Adrenal gland (tissue), 9 donors: ENCODE measurements at regions not wholly inside any gene's neighbourhood (a gene's known extent, or its start where the extent isn't known, plus 50 kb on each side); places are given as distances from the start of the nearest gene placed in this dataset.

Experiments
- DNase-seq, 7 donors: peaks; one replicate each; pipeline ENCODE4 v3.0.0-alpha.2; 2019 to 2020
- H3K27ac ChIP-seq, 5 donors: fragments of 200-600 bp; sonication (generic) in 4 of 5; 1 replicate in 3 of 5; 2 replicates in 2 of 5; pipeline versions ENCODE4 v1.5.1 to v1.8.0; 2016 to 2020; ENCODE audit warnings: mild to moderate bottlenecking in 1 of 5
- H3K27me3 ChIP-seq: fragments of 200-600 bp; 2 replicates; pipeline ENCODE4 v1.8.0; 2021
- H3K36me3 ChIP-seq, 2 donors: fragments of 200-600 bp; replicated peaks in 1 of 2; 1 replicate in 1 of 2; 2 replicates in 1 of 2; pipeline versions ENCODE4 v1.5.1 to v1.8.0; 2018 to 2022
- H3K4me1 ChIP-seq, 2 donors: fragments of 200-600 bp; replicated peaks in 1 of 2; 1 replicate in 1 of 2; 2 replicates in 1 of 2; pipeline versions ENCODE4 v1.5.1 to v1.8.0; 2018 to 2021
- H3K4me3 ChIP-seq, 4 donors: fragments of 200-600 bp; sonication (generic) in 3 of 4; one replicate each; pipeline ENCODE4 v1.5.1; 2016 to 2018
- H3K9me3 ChIP-seq, 3 donors: fragments of 200-600 bp; sonication (generic) in 1 of 3; replicated peaks in 1 of 3; 1 replicate in 2 of 3; 2 replicates in 1 of 3; pipeline versions ENCODE4 v1.5.1 to v1.8.0; 2016 to 2021
- POLR2A ChIP-seq, 2 donors: fragments of 450-650 bp; IDR thresholded peaks; one replicate each; pipeline ENCODE4 v1.6.1; 2017; ENCODE audit warnings: antibody characterized with exemption in 2 of 2, mild to moderate bottlenecking in 2 of 2, moderate library complexity in 1 of 2
- WGBS, 4 donors: extraction: QIAGEN DNeasy Blood & Tissue Kit in 2 of 4; methylation state at CpG; one replicate each; pipeline versions ENCODE4 v1.1.5 to v1.1.7; 2013 to 2017; 5-methylcytosine and 5-hydroxymethylcytosine counted together
- intact Hi-C, 2 donors: fragments of 100-400 bp; cut with DNase I; formaldehyde crosslinking; loops; one replicate each; pipeline versions ENCODE4 v1.14.1 to v1.15.0; 2022 to 2023
- TF ChIP-seq, protein P1 (sequence below), 6 experiments: fragments of 450-650 bp in 4 of 6; fragments of 200-600 bp in 2 of 6; sonication (generic) in 1 of 6; IDR thresholded peaks; 1 replicate in 5 of 6; 2 replicates in 1 of 6; pipeline versions ENCODE4 v1.5.1 to v1.8.0; 2016 to 2021; ENCODE audit warnings: antibody characterized with exemption in 6 of 6, mild to moderate bottlenecking in 2 of 6, moderate library complexity in 1 of 6
- donor health status: healthy with polysubstance abuse.
- donor health status: Bipolar disorder and iron deficiency.
- donor health status: DM: yes; HTN: yes; CAD: no.
- donor health status: DM: no; HTN: no; CAD: no.
- donor health status: DM: no; HTN: no; CAD: no.

DNA sequence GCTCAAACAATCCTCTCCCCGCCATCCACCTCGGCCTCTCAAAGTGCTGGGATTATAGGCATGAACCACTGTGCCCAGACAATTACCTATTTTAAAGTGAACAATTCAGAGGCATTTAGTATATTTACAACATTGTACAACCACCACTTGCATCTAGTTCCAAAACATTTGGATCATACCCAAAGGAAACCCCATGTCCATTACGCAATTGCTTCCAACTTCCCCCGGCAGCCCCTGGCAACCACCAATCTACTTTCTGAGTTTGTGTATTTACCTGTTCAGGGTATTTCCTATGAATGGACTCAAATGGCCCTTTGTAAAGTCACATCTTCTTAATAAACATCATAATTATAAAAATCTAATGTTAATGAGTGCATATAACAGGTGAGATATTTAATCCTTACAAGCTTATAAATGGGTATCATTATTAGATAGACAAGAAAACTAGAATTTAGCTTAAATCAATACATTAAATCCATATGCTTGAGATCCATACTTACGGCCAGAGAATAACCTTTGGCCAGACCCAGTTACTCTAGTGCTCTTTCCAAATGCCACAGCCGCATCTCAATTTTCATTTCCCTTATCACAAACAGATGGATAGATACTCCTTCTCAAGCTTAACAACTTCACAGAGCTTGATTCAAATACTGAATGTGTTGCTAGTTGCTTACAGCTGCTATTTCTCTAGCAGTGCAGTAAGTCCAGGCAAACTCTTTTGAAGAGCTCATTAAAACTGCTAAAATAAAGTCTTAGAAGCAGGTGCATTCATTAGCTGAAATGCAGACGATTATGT lies 133.4 kb upstream of the MKLN1 start:
- Histone ChIP-seq H3K27me3 (no peaks in the 10 kb centered on the region), H3K4me1 (peaks cover 20 to 28% of the 10 kb centered on the region in 2 donors), H3K9me3 (no peaks in the 10 kb centered on the region), H3K27ac (no peak overlapping the region), H3K4me3 (no peak overlapping the region), H3K36me3 (no peaks in the 10 kb centered on the region)
- no peak for DNase-seq
- TF ChIP-seq, protein P1, sequence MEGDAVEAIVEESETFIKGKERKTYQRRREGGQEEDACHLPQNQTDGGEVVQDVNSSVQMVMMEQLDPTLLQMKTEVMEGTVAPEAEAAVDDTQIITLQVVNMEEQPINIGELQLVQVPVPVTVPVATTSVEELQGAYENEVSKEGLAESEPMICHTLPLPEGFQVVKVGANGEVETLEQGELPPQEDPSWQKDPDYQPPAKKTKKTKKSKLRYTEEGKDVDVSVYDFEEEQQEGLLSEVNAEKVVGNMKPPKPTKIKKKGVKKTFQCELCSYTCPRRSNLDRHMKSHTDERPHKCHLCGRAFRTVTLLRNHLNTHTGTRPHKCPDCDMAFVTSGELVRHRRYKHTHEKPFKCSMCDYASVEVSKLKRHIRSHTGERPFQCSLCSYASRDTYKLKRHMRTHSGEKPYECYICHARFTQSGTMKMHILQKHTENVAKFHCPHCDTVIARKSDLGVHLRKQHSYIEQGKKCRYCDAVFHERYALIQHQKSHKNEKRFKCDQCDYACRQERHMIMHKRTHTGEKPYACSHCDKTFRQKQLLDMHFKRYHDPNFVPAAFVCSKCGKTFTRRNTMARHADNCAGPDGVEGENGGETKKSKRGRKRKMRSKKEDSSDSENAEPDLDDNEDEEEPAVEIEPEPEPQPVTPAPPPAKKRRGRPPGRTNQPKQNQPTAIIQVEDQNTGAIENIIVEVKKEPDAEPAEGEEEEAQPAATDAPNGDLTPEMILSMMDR (IDR thresholded peaks at IDR 0.05), result no peak
- no peak for TF ChIP-seq POLR2A (IDR thresholded peaks at IDR 0.05)
- intact Hi-C loops, result no loop called here
- WGBS, 4 donors, result 75 to 81% (median 80%) methylated on average over 7 of the region's 7 CpGs

DNA sequence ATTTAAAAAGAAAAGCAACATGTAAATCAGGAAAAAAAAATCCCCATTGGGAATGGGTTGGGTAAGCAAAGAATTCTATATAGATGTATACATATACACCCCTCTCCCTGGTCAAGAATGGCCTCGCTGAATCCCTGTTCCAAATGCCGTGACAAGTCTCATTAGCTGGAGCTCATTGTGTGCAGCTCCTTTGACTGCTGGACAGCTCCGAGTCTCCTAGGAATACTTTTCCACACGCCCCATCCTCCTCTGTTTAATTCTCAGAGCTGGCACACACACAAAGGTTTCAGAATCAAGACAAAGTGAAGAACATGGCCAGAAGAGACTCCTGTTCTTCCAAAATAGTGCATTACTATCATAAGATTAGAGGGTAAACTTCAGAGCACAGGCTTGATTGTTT lies 130.9 kb upstream of the MKLN1 start:
- DNase-seq, result peak in 1 of 7 donors; percentile 37
- Histone ChIP-seq H3K27ac (no peak overlapping the region), H3K36me3 (no peaks in the 10 kb centered on the region), H3K4me3 (no peak overlapping the region), H3K27me3 (no peaks in the 10 kb centered on the region), H3K4me1 (peaks cover 0 to 4% of the 10 kb centered on the region in 2 donors), H3K9me3 (no peaks in the 10 kb centered on the region)
- TF ChIP-seq, protein P1 (IDR thresholded peaks at IDR 0.05), result no peak
- TF ChIP-seq POLR2A (IDR thresholded peaks at IDR 0.05), result no peak
- intact Hi-C loops, result no loop called here
- 34 to 55% (median 46%) methylated on average over 4 of the region's 4 CpGs for WGBS, 4 donors

DNA sequence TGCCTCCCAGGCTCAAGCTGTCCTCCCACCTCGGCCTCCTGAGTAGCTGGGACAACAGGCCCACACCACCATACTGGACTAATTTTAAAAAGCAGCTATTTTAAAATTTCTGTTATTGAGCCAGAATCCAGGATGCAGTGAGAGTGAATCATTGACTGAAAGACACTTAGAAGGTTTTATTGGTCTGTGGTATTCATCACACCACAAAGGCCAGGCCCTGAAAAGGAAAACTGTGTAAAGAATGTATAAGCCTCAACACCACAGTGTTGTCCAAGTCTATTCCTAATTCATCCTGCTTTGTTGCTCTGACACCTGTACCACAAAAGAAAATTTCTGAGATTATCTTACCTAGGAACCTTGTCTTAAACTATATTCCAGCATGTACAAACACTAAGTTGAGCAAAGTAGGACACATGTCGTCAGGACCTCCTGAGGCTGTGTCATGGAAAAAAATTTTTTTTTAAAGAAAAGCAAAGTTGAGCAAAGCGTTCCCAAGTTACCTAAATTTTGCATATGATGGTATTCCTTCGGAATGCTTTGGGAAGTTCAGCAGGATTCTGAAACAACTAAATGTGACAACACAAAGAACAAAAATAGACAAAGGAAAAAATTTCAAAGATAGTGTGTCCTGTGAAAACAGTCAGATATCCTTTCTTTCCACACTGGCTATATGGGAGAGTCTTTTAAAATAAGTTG lies 129.6 kb upstream of the MKLN1 start:
- Histone ChIP-seq H3K27ac (peak overlapping the region in 2 of 5 donors; percentile 13 to 19), H3K27me3 (no peaks in the 10 kb centered on the region), H3K4me3 (no peak overlapping the region), H3K36me3 (no peaks in the 10 kb centered on the region), H3K9me3 (no peaks in the 10 kb centered on the region), H3K4me1 (peaks cover 0 to 5% of the 10 kb centered on the region in 2 donors)
- no peak for TF ChIP-seq POLR2A (IDR thresholded peaks at IDR 0.05)
- TF ChIP-seq, protein P1 (IDR thresholded peaks at IDR 0.05), result no peak
- intact Hi-C loops, result no loop called here
- WGBS, 4 donors, result 90 to 91% (median 91%) methylated on average over 4 of the region's 4 CpGs
- DNase-seq, result no peak

DNA sequence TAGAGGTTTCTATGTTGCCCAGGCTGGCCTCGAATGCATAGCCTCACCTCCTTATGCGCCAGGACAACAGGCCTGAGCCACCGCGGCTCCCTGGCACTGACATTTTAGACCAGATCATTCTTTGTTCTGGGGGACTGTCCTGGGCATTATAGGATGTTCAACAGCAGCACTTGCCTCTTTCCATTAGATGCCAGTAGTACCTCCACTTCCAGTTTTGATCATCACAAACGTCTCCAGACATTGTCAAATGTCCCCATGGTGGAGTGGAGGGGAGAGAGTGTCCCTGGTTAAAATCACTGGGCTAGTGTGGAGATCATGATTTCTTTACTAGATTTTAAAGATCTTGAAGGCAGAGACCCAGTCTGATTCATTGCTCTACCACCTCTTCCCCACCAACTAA lies 125.2 kb upstream of the MKLN1 start:
- TF ChIP-seq, protein P1 (IDR thresholded peaks at IDR 0.05), result no peak
- TF ChIP-seq POLR2A (IDR thresholded peaks at IDR 0.05), result no peak
- no peaks in the 10 kb centered on the region for H3K27me3 ChIP-seq
- H3K36me3 ChIP-seq, result no peaks in the 10 kb centered on the region
- WGBS, 4 donors, result 88 to 98% (median 92%) methylated on average over 5 of the region's 5 CpGs
- H3K4me1 ChIP-seq, result peaks cover 0 to 6% of the 10 kb centered on the region in 2 donors
- no peaks in the 10 kb centered on the region for H3K9me3 ChIP-seq
- intact Hi-C loops, result no loop called here
- no peak for DNase-seq
- no peak overlapping the region for H3K27ac ChIP-seq
- H3K4me3 ChIP-seq, result no peak overlapping the region
